HG03045 (cell line): ENCODE measurements at regions not wholly inside any gene's neighbourhood (a gene's known extent, or its start where the extent isn't known, plus 50 kb on each side); places are given as distances from the start of the nearest gene placed in this dataset.
"Not testable (repeated sequence)": the region's sequence is repeated elsewhere in the genome, so short reads cannot be mapped to it uniquely, and the experiment has no call there.

ENCODE experiments used
- ATAC-seq: cut with Tn5 transposase; IDR thresholded peaks from one replicate; pipeline ENCODE4 v1.9.1; 2021; ENCODE audit warnings: mild to moderate bottlenecking, moderate library complexity; ENCODE audit not compliant: unreplicated experiment

GRCh38 chr11:121358760-121359159 lies 66.2 kb downstream of the SC5D start:
- ATAC-seq, result no peak

GRCh38 chr11:121359591-121359990 lies 67.0 kb downstream of the SC5D start:
- no peak for ATAC-seq

DNA sequence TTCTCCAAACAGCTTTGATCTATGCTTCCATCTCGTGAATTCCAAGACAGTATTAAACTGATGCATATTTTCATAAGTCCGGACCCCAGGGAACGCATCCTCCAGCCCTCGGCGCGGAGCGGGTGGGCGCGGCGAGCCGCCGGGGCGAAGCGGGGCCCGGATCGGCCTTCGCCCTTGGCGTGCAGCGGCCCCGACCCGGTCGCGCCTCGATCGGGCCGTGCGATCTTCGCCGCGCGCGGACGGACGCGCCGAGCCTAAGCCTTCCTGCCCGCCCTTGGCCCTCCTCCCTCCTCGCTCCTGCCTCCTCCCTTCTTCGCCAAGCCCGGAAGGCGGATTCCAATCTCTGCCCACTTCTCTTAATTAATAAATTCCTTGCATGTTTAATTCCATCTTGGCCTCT lies 70.4 kb downstream of the SC5D start:
- ATAC-seq, result not testable (repeated sequence)

GRCh38 chr11:121365304-121365703 lies 72.7 kb downstream of the SC5D start:
- ATAC-seq, result no peak

DNA sequence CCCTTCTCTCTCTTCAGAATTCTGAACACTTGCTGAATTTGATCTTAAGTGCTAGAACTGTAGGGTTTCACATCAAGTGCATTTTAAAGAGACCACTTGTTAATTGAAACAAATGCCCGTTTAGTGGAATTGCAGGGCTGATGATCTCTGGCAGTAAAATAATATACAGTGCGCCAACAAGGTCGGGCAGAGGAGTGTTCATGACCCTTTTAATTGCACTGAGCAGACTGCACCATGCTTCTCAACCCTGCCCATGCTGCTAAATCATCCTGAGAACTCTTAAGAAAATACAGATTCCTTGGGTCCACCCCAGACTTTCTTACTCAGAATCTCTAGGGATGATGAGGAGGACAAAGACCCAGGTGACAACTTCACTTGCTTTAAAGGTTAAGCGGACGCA lies 73.5 kb downstream of the SC5D start:
- no peak for ATAC-seq

GRCh38 chr11:121367001-121367843 lies 74.7 kb downstream of the SC5D start:
- ATAC-seq, result peak; percentile 93

- ATAC-seq, result no peak
Observed at GRCh38 chr11:121367844-121368225, 75.3 kb downstream of the SC5D start.

DNA sequence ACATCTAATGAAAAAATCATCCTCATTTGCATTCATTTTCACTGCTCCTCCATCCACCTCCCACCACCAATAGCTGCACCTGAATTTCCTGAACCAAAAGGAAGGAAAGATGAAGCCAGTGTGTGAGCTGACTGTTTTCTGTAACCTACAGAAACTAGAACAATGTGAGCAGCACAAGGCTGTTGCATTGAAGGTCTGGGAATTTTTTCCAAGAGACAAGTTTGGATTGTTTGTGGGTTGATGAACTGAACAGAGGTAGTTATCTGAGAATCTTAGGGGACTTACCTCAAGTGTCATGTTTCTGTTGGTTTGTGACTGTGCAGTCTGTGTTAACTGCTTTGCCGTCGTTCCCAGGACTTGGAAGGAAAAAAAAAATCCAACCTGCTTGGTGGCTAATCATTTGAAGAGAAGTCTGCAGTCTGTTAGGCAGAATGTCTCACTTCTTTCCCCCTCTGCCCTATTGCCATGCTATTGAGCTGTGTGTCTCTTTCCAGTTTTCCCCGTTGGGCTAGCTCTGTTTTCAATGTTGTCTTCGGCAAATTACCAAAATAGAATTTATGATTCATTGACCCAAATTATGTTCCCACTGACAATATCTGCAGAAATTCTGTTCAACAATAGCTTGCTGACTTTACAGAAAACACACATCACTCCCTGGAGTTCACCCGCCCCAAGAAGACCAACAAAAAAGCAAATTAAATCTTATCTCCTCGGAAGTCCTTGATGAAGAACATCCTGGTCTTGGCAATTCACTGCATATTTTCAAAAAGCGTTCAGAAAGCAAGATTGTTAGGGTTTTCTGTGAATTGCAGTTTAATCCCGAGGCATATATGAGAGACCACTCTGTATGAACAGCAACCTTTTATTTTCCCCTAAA lies 76.0 kb downstream of the SC5D start:
- ATAC-seq, result no peak

DNA sequence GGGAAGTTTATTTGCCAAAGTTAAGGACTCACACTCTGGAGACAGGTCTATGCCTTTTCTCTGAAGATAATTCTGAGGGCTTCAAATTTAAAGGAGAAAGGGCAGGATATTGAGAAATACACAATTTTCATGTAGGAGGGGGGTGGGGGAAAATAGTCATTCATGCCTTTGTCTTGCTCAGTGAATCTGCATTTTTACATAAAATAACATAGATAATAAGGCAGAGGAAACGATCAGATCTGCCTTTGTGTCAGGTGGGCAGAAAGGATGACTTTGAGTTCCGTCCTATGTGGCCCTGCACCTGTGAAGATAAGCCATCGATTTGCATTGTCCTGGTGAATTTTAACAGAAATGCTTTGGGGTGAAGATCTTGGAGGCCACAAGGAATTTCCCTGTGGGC lies 76.8 kb downstream of the SC5D start:
- no peak for ATAC-seq

DNA sequence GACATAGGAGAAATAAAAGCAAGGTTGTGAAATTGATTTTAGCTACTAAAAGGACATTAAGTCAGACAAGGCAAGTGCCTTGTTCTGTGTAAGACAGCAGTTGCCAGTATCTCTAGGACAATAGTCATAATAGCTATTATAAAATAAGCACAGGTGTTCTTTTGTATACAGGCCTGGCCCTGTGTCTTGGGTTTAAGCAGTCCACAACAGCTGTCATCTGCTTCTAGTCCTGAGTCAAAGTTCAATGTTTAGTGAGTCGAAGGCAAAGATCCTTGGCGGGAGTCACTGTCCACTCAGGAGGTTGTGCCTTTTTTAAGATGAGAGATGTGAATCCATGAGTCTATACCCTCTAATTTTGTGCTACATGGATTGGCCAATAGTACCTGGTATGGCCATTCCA lies 79.5 kb downstream of the SC5D start:
- ATAC-seq, result no peak

DNA sequence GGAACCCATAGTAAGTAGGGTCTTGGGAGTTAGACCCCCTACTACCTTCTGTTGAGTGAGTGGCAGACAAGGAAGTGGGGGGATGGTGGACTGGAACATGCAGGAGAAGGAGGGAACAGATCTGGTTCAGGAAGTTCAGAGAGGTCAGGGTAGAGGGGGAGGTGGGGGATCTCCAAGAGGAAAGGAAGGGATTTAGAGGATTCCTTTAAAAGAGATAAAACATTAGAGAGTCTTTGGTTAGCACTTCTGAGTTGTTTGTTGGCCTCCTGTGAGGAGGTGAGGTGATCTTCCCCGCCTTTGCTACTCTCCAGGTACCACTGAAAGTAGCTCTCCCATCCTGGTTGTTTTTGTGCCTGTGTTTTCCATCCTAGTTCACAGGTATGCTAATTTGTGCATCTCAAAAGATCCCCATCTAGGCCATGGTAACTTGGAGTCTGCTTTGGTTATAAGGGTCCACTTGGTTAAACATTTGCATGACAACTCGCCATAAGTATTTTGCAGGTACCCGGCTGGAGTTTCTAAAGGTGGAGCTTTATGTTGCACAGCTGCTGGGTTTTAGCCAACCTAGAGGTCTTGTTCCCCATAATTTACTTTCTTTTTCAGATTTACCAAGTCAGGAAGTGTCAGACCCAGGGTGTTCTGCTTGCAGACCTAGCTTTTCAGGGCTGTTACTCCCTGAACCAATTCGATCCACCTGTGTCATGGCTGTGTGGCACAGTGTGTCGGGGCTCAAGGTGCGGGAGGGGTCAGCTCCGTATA lies 79.3 kb upstream of the SORL1 start:
- peak; percentile 80 for ATAC-seq

DNA sequence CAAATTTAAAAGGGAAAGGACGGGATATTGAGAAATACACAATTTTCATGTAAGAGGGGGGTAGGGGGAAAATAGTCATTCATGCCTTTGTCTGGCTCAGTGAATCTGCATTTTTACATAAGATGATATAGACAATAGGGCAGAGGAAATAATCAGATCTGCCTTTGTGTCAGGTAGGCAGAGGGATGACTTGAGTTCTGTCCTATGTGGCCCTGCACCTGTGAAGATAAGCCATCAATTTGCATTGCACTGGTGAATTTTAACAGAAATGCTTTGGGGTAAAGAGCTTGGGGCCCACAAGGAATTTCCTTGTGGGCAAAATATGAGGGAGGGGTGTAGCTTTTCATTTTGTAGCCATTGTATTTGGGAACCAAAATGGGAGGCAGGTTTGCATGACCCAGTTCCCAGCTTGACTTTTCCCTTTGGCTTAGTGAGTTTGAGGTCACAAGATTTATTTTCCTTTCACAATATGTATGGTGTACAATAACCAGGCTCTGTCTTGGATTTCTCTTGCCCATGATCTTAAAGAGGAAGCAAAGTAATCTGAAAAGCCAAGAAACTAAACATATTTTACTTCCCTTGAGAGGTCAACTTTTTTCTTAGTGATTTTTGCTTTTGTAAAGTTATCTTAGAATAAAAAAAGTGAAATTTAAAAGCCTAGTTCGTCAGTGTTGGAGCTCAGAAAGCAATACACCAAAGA lies 77.7 kb upstream of the SORL1 start:
- ATAC-seq, result no peak

DNA sequence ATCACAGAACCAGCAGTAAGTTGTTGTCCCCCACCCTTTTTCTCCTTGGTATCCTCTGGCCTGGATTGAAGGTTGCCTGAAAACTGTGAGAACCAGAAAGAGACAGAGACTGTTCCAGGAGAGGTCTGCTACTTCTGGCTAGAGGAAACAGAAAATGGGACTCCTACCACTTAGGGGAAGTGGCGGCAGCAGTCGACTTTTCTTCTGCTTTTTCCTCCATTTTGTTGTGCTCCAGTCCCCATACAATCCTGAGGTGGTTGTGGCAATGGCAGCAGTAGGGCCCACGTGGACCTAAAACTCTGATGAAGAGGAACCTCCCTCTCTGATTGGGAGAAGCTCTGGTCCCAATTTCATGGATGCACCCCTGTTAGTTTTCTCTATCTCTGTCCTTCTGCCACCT lies 76.0 kb upstream of the SORL1 start:
- ATAC-seq, result no peak

GRCh38 chr11:121379145-121379810 lies 72.8 kb upstream of the SORL1 start:
- not testable (repeated sequence) for ATAC-seq

- ATAC-seq, result no peak
Observed at GRCh38 chr11:121383716-121384115, 68.4 kb upstream of the SORL1 start.

GRCh38 chr11:121385688-121386087 lies 66.4 kb upstream of the SORL1 start:
- no peak for ATAC-seq
